ENCODE measurements at regions not wholly inside any gene's neighbourhood (a gene's known extent, or its start where the extent isn't known, plus 50 kb on each side); places are given as distances from the start of the nearest gene placed in this dataset.

DNA sequence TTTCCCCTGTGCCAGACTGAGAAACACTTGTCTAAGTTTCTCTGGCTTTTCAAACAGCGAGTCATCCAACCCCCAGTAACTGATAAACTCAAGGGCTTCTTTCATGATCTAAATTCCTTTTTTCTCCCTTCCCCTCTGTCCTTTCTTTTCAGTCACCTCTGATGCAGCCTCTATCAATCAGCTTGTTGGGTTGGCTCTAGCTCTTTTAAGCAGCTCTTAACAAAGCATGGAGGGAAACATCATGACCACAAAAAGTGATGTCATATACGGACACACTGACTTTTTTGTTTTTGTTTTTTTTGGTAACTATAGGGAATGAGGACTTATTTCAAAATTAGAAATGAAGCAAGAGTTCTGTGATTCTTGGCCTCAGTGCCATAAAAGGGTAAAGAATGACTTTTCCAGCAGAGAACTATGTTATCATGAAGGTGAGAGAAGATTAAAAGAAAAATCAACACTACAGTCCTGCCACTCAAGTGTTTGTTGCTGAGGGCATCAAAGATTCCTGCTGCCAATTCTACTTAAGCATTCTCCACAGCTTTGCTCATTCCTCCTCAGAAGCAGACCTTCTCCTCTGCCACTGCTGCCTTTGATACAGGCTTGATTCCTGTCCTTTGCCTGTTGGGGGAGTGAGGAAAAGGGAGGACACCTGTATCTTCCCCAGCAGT, 457.0 kb upstream of the ONECUT1 start:
- Mint-ChIP-seq H3K4me1 (ENCODE audit: low read depth) (no peaks in the 10 kb centered on the region), H3K27me3 (ENCODE audit: low read depth) (no peaks in the 10 kb centered on the region), H3K4me3 (ENCODE audit: unreplicated experiment) (no peak overlapping the region), H3K27ac (ENCODE audit: unreplicated experiment) (no peak overlapping the region), H3K9me3 (ENCODE audit: low read depth) (no peaks in the 10 kb centered on the region), H3K36me3 (ENCODE audit: low read depth) (no peaks in the 10 kb centered on the region)
- no peak for DNase-seq (ENCODE audit: low spot score)
- TF ChIP-seq, protein P1, sequence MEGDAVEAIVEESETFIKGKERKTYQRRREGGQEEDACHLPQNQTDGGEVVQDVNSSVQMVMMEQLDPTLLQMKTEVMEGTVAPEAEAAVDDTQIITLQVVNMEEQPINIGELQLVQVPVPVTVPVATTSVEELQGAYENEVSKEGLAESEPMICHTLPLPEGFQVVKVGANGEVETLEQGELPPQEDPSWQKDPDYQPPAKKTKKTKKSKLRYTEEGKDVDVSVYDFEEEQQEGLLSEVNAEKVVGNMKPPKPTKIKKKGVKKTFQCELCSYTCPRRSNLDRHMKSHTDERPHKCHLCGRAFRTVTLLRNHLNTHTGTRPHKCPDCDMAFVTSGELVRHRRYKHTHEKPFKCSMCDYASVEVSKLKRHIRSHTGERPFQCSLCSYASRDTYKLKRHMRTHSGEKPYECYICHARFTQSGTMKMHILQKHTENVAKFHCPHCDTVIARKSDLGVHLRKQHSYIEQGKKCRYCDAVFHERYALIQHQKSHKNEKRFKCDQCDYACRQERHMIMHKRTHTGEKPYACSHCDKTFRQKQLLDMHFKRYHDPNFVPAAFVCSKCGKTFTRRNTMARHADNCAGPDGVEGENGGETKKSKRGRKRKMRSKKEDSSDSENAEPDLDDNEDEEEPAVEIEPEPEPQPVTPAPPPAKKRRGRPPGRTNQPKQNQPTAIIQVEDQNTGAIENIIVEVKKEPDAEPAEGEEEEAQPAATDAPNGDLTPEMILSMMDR (IDR thresholded peaks at IDR 0.05), result no peak

GRCh38 chr15:53246404-53246803, 456.3 kb upstream of the ONECUT1 start:
- no peaks in the 10 kb centered on the region for H3K36me3 Mint-ChIP-seq (ENCODE audit: low read depth)
- no peaks in the 10 kb centered on the region for H3K27me3 Mint-ChIP-seq (ENCODE audit: low read depth)
- H3K4me3 Mint-ChIP-seq (ENCODE audit: unreplicated experiment), result no peak overlapping the region
- no peak overlapping the region for H3K27ac Mint-ChIP-seq (ENCODE audit: unreplicated experiment)
- TF ChIP-seq, protein P1 (IDR thresholded peaks at IDR 0.05), result no peak
- DNase-seq (ENCODE audit: low spot score), result no peak
- H3K4me1 Mint-ChIP-seq (ENCODE audit: low read depth), result no peaks in the 10 kb centered on the region
- no peaks in the 10 kb centered on the region for H3K9me3 Mint-ChIP-seq (ENCODE audit: low read depth)

GRCh38 chr15:53233801-53234200, 443.7 kb upstream of the ONECUT1 start:
- Mint-ChIP-seq H3K4me3 (ENCODE audit: unreplicated experiment) (no peak overlapping the region), H3K27me3 (ENCODE audit: low read depth) (peaks cover 4% of the 10 kb centered on the region), H3K27ac (ENCODE audit: unreplicated experiment) (no peak overlapping the region), H3K9me3 (ENCODE audit: low read depth) (no peaks in the 10 kb centered on the region), H3K36me3 (ENCODE audit: low read depth) (no peaks in the 10 kb centered on the region), H3K4me1 (ENCODE audit: low read depth) (no peaks in the 10 kb centered on the region)
- DNase-seq (ENCODE audit: low spot score), result no peak
- TF ChIP-seq, protein P1 (IDR thresholded peaks at IDR 0.05), result no peak

GRCh38 chr15:53230473-53230872, 440.3 kb upstream of the ONECUT1 start:
- no peaks in the 10 kb centered on the region for H3K4me1 Mint-ChIP-seq (ENCODE audit: low read depth)
- H3K27ac Mint-ChIP-seq (ENCODE audit: unreplicated experiment), result no peak overlapping the region
- TF ChIP-seq, protein P1 (IDR thresholded peaks at IDR 0.05), result no peak
- no peak overlapping the region for H3K4me3 Mint-ChIP-seq (ENCODE audit: unreplicated experiment)
- no peak for DNase-seq (ENCODE audit: low spot score)
- H3K36me3 Mint-ChIP-seq (ENCODE audit: low read depth), result no peaks in the 10 kb centered on the region
- H3K9me3 Mint-ChIP-seq (ENCODE audit: low read depth), result no peaks in the 10 kb centered on the region
- peaks cover 5% of the 10 kb centered on the region for H3K27me3 Mint-ChIP-seq (ENCODE audit: low read depth)

DNA sequence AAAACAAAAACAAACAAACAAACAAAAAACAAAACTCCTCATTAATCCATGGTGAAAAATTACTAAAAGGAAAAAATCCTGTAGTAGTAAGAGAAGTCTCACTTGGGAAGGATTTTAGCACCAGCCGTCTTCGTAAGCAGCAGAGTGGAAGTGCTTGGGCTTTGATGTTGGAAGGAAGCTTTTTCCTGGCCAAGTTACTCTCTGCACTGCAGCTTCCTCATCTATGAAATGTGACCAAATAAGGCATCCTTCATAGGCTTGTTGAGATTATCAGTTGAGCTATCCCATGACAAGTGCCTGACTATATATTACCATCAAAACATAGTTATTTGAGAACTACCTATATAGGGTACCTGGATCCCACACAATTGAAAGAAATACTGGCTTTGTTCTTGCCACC, 436.4 kb upstream of the ONECUT1 start:
- Mint-ChIP-seq H3K27ac (ENCODE audit: unreplicated experiment) (no peak overlapping the region), H3K4me3 (ENCODE audit: unreplicated experiment) (no peak overlapping the region), H3K27me3 (ENCODE audit: low read depth) (peaks cover 1% of the 10 kb centered on the region), H3K36me3 (ENCODE audit: low read depth) (no peaks in the 10 kb centered on the region), H3K4me1 (ENCODE audit: low read depth) (no peaks in the 10 kb centered on the region), H3K9me3 (ENCODE audit: low read depth) (no peaks in the 10 kb centered on the region)
- DNase-seq (ENCODE audit: low spot score), result no peak
- TF ChIP-seq, protein P1 (IDR thresholded peaks at IDR 0.05), result no peak
